GM20431 (cell line): ENCODE measurements at regions not wholly inside any gene's neighbourhood (a gene's known extent, or its start where the extent isn't known, plus 50 kb on each side); places are given as distances from the start of the nearest gene placed in this dataset.
"Not testable (repeated sequence)": the region's sequence is repeated elsewhere in the genome, so short reads cannot be mapped to it uniquely, and the experiment has no call there.

Source experiments
- in situ Hi-C: fragments of 300-500 bp; cut with MseI, MboI; formaldehyde crosslinking; loops from one replicate; pipeline ENCODE4 v1.15.0; 2020; ENCODE audit warnings: low sequenced_read_pairs; ENCODE audit not compliant: unreplicated experiment

- in situ Hi-C loops: no loop called here
Observed at GRCh38 chr2:145930318-145930717, 1410.4 kb upstream of the ZEB2 start.

GRCh38 chr2:145927131-145927950 is 1407.4 kb upstream of the ZEB2 start:
- in situ Hi-C loops: no loop called here

GRCh38 chr2:145925591-145925990 is 1405.7 kb upstream of the ZEB2 start:
- in situ Hi-C loops: no loop called here

- in situ Hi-C loops: no loop called here
Observed at GRCh38 chr2:145919477-145919876, 1399.6 kb upstream of the ZEB2 start.

- in situ Hi-C loops: no loop called here
Observed at GRCh38 chr2:145918951-145919350, 1399.0 kb upstream of the ZEB2 start.

- in situ Hi-C loops: no loop called here
Observed at GRCh38 chr2:145916799-145917198, 1396.9 kb upstream of the ZEB2 start.

- in situ Hi-C loops: no loop called here
Observed at GRCh38 chr2:145914716-145915115, 1394.8 kb upstream of the ZEB2 start.

- in situ Hi-C loops: no loop called here
Observed at GRCh38 chr2:145910416-145910815, 1390.5 kb upstream of the ZEB2 start.

- in situ Hi-C loops: no loop called here
Observed at GRCh38 chr2:145909766-145910165, 1389.8 kb upstream of the ZEB2 start.

- in situ Hi-C loops: no loop called here
Observed at GRCh38 chr2:145909175-145909755, 1389.3 kb upstream of the ZEB2 start.

- in situ Hi-C loops: no loop called here
Observed at GRCh38 chr2:145906354-145906753, 1386.4 kb upstream of the ZEB2 start.

- in situ Hi-C loops: no loop called here
Observed at GRCh38 chr2:145905371-145905770, 1385.5 kb upstream of the ZEB2 start.

- in situ Hi-C loops: no loop called here
Observed at GRCh38 chr2:145897151-145897550, 1377.2 kb upstream of the ZEB2 start.

- in situ Hi-C loops: no loop called here
Observed at GRCh38 chr2:145887915-145888314, 1368.0 kb upstream of the ZEB2 start.

- in situ Hi-C loops: not testable (repeated sequence)
Observed at GRCh38 chr2:145880997-145881396, 1361.1 kb upstream of the ZEB2 start.

GRCh38 chr2:145875016-145875415 is 1355.1 kb upstream of the ZEB2 start:
- in situ Hi-C loops: no loop called here

- in situ Hi-C loops: no loop called here
Observed at GRCh38 chr2:145874466-145874865, 1354.5 kb upstream of the ZEB2 start.

- in situ Hi-C loops: no loop called here
Observed at GRCh38 chr2:145864501-145864900, 1344.6 kb upstream of the ZEB2 start.

- in situ Hi-C loops: no loop called here
Observed at GRCh38 chr2:145861940-145862339, 1342.0 kb upstream of the ZEB2 start.

GRCh38 chr2:145860083-145860482 is 1340.2 kb upstream of the ZEB2 start:
- in situ Hi-C loops: no loop called here

- in situ Hi-C loops: no loop called here
Observed at GRCh38 chr2:145855142-145855541, 1335.2 kb upstream of the ZEB2 start.
